H7 (cell line): ENCODE measurements at regions not wholly inside any gene's neighbourhood (a gene's known extent, or its start where the extent isn't known, plus 50 kb on each side); places are given as distances from the start of the nearest gene placed in this dataset.

Experiments
- DNase-seq: peaks from one replicate; pipeline ENCODE4 v3.0.0; 2012
- H3K27me3 ChIP-seq: 2 replicates; pipeline ENCODE4 v1.6.0; 2011; ENCODE audit warnings: mild to moderate bottlenecking, low read length; ENCODE audit not compliant: control insufficient read depth, insufficient read depth
- H3K36me3 ChIP-seq: replicated peaks from 2 replicates; pipeline ENCODE4 v1.5.1; 2011; ENCODE audit warnings: low read length; ENCODE audit not compliant: control insufficient read depth, insufficient read depth
- H3K4me3 ChIP-seq: 2 replicates; pipeline ENCODE4 v1.5.1; 2011; ENCODE audit warnings: low read depth, mild to moderate bottlenecking, control low read depth, low read length, moderate library complexity; ENCODE audit not compliant: insufficient read depth

GRCh38 chr13:72074663-72075062 lies 207.7 kb upstream of the DACH1 start:
- no peak for DNase-seq

GRCh38 chr13:72072261-72072660 lies 205.3 kb upstream of the DACH1 start:
- no peaks in the 10 kb centered on the region for H3K27me3 ChIP-seq
- H3K4me3 ChIP-seq: no peak overlapping the region
- no peaks in the 10 kb centered on the region for H3K36me3 ChIP-seq
- DNase-seq: no peak

More at GRCh38 chr13:72074663-72075062, 207.7 kb upstream of the DACH1 start:
- Histone ChIP-seq H3K27me3 (no peaks in the 10 kb centered on the region), H3K4me3 (no peak overlapping the region), H3K36me3 (no peaks in the 10 kb centered on the region)

GRCh38 chr13:72071713-72072112 lies 204.7 kb upstream of the DACH1 start:
- Histone ChIP-seq H3K4me3 (no peak overlapping the region), H3K27me3 (no peaks in the 10 kb centered on the region), H3K36me3 (no peaks in the 10 kb centered on the region)
- DNase-seq: no peak

GRCh38 chr13:72062566-72062965 lies 195.6 kb upstream of the DACH1 start:
- Histone ChIP-seq H3K36me3 (no peaks in the 10 kb centered on the region), H3K4me3 (no peak overlapping the region), H3K27me3 (no peaks in the 10 kb centered on the region)
- no peak for DNase-seq

GRCh38 chr13:72061613-72062012 lies 194.6 kb upstream of the DACH1 start:
- no peaks in the 10 kb centered on the region for H3K27me3 ChIP-seq
- H3K4me3 ChIP-seq: no peak overlapping the region
- H3K36me3 ChIP-seq: no peaks in the 10 kb centered on the region
- DNase-seq: no peak

- H3K27me3 ChIP-seq: no peaks in the 10 kb centered on the region
- H3K4me3 ChIP-seq: no peak overlapping the region
- no peak for DNase-seq
- no peaks in the 10 kb centered on the region for H3K36me3 ChIP-seq
Measured at GRCh38 chr13:72050251-72050650, 183.2 kb upstream of the DACH1 start.

- H3K4me3 ChIP-seq: no peak overlapping the region
- H3K36me3 ChIP-seq: no peaks in the 10 kb centered on the region
- H3K27me3 ChIP-seq: no peaks in the 10 kb centered on the region
- no peak for DNase-seq
Measured at GRCh38 chr13:72043366-72043765, 176.4 kb upstream of the DACH1 start.

- no peak overlapping the region for H3K4me3 ChIP-seq
- H3K36me3 ChIP-seq: no peaks in the 10 kb centered on the region
- no peak for DNase-seq
- H3K27me3 ChIP-seq: no peaks in the 10 kb centered on the region
Measured at GRCh38 chr13:72041165-72041564, 174.2 kb upstream of the DACH1 start.

GRCh38 chr13:72039126-72039525 lies 172.1 kb upstream of the DACH1 start:
- H3K4me3 ChIP-seq: no peak overlapping the region
- H3K36me3 ChIP-seq: no peaks in the 10 kb centered on the region
- no peaks in the 10 kb centered on the region for H3K27me3 ChIP-seq
- no peak for DNase-seq

- Histone ChIP-seq H3K27me3 (no peaks in the 10 kb centered on the region), H3K4me3 (no peak overlapping the region), H3K36me3 (no peaks in the 10 kb centered on the region)
- DNase-seq: no peak
Measured at GRCh38 chr13:72029981-72030380, 163.0 kb upstream of the DACH1 start.

GRCh38 chr13:72025836-72026235 lies 158.8 kb upstream of the DACH1 start:
- no peaks in the 10 kb centered on the region for H3K36me3 ChIP-seq
- no peaks in the 10 kb centered on the region for H3K27me3 ChIP-seq
- no peak overlapping the region for H3K4me3 ChIP-seq
- no peak for DNase-seq

GRCh38 chr13:72023895-72024294 lies 156.9 kb upstream of the DACH1 start:
- Histone ChIP-seq H3K36me3 (no peaks in the 10 kb centered on the region), H3K4me3 (no peak overlapping the region), H3K27me3 (no peaks in the 10 kb centered on the region)
- no peak for DNase-seq

GRCh38 chr13:72005455-72005854 lies 138.5 kb upstream of the DACH1 start:
- Histone ChIP-seq H3K27me3 (no peaks in the 10 kb centered on the region), H3K36me3 (no peaks in the 10 kb centered on the region), H3K4me3 (no peak overlapping the region)
- DNase-seq: no peak

- no peaks in the 10 kb centered on the region for H3K36me3 ChIP-seq
- H3K27me3 ChIP-seq: no peaks in the 10 kb centered on the region
- DNase-seq: no peak
- H3K4me3 ChIP-seq: no peak overlapping the region
Measured at GRCh38 chr13:72004784-72005374, 137.9 kb upstream of the DACH1 start.

GRCh38 chr13:72004246-72004645 lies 137.2 kb upstream of the DACH1 start:
- DNase-seq: no peak
- no peak overlapping the region for H3K4me3 ChIP-seq
- H3K36me3 ChIP-seq: no peaks in the 10 kb centered on the region
- H3K27me3 ChIP-seq: no peaks in the 10 kb centered on the region

GRCh38 chr13:71998223-71998622 lies 131.2 kb upstream of the DACH1 start:
- Histone ChIP-seq H3K36me3 (no peaks in the 10 kb centered on the region), H3K4me3 (no peak overlapping the region), H3K27me3 (no peaks in the 10 kb centered on the region)
- DNase-seq: no peak
